ENCODE measurements at regions not wholly inside any gene's neighbourhood (a gene's known extent, or its start where the extent isn't known, plus 50 kb on each side); places are given as distances from the start of the nearest gene placed in this dataset.

DNA sequence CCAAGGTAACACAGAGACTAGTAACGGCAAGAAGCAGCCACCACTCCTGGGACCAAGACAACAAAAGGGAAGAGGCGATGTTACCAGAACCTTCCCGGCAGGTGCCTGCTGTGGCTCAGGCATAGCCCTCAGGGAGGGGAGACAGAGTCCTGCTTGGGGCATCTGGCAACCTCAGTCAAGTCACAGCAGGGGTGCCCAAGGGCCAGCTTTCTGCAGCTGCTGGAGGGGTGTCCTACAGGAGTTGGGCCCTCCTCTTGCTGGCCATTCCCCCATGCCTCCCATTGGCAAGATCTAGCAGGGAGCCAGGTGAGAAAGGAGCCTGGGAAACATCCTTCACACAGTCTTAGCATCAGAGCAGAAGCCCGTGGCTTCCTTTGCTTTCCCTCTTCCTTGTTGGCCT is 197.3 kb upstream of the IL12A start:
- TF ChIP-seq, protein P1, sequence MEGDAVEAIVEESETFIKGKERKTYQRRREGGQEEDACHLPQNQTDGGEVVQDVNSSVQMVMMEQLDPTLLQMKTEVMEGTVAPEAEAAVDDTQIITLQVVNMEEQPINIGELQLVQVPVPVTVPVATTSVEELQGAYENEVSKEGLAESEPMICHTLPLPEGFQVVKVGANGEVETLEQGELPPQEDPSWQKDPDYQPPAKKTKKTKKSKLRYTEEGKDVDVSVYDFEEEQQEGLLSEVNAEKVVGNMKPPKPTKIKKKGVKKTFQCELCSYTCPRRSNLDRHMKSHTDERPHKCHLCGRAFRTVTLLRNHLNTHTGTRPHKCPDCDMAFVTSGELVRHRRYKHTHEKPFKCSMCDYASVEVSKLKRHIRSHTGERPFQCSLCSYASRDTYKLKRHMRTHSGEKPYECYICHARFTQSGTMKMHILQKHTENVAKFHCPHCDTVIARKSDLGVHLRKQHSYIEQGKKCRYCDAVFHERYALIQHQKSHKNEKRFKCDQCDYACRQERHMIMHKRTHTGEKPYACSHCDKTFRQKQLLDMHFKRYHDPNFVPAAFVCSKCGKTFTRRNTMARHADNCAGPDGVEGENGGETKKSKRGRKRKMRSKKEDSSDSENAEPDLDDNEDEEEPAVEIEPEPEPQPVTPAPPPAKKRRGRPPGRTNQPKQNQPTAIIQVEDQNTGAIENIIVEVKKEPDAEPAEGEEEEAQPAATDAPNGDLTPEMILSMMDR (IDR thresholded peaks at IDR 0.05): no peak
- TF ChIP-seq POLR2A (IDR thresholded peaks at IDR 0.05): no peak

Measured in adrenal gland (tissue), 5 donors.